ENCODE measurements at regions not wholly inside any gene's neighbourhood (a gene's known extent, or its start where the extent isn't known, plus 50 kb on each side); places are given as distances from the start of the nearest gene placed in this dataset.

DNA sequence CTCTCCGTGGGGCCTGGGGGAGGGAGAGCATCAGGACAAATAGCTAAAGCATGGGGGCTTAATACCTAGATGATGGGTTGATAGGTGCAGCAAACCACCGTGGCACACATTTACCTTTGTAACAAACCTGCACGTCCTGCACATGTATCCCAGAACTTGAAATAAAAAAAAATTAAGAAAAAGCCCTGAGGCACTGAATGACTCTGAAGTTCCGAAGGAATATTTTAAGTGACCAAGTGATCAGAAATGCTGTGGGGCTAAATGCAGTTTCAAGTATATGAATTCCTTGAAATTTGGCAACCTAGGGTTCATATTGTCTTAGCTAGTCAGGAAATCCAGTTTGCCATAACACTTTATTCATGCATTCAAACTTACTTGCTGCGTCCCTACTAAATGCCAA lies 127.5 kb downstream of the MC4R start:
- TF ChIP-seq, protein P1, sequence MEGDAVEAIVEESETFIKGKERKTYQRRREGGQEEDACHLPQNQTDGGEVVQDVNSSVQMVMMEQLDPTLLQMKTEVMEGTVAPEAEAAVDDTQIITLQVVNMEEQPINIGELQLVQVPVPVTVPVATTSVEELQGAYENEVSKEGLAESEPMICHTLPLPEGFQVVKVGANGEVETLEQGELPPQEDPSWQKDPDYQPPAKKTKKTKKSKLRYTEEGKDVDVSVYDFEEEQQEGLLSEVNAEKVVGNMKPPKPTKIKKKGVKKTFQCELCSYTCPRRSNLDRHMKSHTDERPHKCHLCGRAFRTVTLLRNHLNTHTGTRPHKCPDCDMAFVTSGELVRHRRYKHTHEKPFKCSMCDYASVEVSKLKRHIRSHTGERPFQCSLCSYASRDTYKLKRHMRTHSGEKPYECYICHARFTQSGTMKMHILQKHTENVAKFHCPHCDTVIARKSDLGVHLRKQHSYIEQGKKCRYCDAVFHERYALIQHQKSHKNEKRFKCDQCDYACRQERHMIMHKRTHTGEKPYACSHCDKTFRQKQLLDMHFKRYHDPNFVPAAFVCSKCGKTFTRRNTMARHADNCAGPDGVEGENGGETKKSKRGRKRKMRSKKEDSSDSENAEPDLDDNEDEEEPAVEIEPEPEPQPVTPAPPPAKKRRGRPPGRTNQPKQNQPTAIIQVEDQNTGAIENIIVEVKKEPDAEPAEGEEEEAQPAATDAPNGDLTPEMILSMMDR (conservative IDR thresholded peaks at IDR 0.05): no peak
- no peak for TF ChIP-seq ZFX (IDR thresholded peaks at IDR 0.05)

Measured in C4-2B (cell line).